Glomerular visceral epithelial cell (primary cell): ENCODE measurements at regions not wholly inside any gene's neighbourhood (a gene's known extent, or its start where the extent isn't known, plus 50 kb on each side); places are given as distances from the start of the nearest gene placed in this dataset.
A peak's percentile ranks its signal among the peaks of the same experiment; 100 is the strongest.
"Not testable (repeated sequence)": the region's sequence is repeated elsewhere in the genome, so short reads cannot be mapped to it uniquely, and the experiment has no call there.

Experiments
- DNase-seq: peaks from one replicate; pipeline ENCODE4 v3.0.0-alpha.2; 2016; ENCODE audit errors: extremely low spot score

DNA sequence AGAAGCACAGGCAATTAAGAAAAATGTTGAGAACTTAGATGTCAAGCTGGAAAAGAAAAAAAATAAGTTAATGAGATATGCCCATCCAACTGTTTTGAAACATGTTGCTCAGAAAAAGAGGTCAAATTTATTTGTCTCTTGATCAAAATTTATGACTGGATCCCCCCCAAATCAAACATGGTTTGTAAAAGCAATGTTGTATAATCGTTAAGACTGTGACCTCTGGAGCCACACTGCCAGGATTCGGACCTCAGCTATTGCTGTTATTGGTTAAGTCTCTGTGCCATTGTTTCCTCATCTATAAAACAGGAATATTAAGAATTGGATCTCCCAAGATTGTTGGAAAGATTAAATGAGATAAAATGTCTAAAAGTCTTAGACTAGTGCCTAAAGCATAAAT lies 51.9 kb upstream of the LRRK2 start:
- no peak for DNase-seq

DNA sequence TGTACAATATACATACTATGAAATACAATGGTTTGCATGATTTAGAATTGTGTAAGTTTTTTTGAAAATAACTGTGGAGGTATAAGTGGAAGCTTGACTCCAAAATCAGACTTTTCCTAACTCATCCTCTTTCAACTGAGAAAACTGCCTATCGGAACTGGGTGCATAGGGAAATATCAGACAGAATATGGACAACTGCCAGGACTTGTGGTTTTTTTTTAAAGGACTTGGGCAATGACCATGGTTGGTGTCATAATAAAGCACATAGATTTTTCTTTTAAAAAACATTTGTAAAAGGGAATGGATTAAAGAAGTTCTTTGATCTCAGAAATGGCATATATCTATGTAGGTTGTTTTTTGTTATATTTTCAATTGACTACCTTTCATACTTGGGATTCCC lies 53.3 kb upstream of the LRRK2 start:
- DNase-seq, result peak; percentile 21

DNA sequence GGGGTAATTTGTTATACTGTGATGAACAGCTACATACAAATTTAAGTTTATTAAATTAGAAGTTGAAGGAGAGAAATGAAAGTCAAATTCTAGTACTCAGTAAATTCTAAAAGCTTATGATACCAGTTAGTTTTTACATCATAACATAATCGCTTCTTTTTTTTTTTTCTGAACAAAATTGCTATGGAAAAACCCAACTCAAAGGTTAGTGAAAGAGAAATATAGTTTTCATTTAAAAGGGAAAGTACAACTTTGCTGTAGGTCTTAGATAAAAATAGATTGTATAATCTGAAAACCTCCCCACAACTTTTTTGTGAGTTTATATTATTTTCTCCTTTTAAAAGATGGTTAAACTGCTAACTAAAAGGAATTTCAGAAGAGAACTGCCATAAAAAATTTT lies 53.7 kb upstream of the LRRK2 start:
- DNase-seq, result no peak

DNA sequence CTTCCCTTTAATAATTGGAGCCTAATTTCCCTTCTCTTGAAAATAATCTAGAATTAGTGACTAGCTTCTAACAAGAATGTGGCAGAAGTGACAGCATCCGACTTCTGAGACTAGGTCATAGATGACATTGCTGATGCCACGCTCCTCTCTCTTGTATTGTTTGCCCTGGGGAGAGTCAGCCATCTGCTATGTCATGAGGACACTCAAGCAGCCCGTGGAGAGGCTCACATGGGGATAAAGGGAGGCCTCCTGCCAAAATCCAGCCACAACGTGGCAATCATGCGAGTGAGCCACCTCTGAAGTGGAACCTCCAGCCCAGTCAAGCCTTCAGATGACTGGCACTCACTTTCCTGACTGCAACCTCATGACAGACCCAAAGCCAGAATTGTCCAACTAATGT lies 54.2 kb upstream of the LRRK2 start:
- DNase-seq, result no peak

DNA sequence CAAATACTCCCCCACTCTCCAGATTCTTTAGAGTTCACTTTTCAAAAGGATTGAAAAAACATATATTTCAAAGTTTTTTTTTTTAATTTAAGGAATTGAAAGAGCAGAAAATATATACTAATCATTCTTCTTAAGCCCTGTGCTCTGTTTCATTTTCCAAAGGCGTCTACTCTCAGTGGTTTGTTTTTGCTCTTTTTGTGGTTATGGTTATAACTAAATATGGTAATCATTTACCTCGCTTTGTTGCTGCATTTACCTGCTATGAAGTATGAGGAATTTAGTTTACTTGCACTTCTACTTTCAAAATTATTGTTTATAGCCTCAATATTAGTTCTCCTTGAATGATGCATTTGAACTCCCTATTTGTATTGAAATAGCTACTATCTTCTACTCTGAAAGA lies 55.9 kb upstream of the LRRK2 start:
- DNase-seq, result no peak

DNA sequence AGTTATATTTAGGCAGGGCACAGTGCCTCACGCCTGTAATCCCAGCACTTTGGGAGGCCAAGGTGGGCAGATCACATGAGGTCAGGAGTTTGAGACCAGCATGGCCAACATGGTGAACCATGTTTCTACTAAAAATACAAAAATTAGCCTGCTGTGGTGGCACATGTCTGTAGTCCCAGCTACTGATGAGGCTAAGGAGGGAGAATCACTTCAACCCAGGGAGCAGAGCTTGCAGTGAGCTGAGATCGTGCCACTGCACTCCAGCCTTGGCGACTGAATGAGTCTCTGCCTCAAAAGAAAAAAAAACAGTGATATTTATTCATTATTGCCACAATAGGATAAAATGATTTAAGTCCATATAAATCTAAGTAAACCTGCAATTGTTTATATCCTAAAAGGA lies 56.4 kb upstream of the LRRK2 start:
- DNase-seq, result not testable (repeated sequence)

DNA sequence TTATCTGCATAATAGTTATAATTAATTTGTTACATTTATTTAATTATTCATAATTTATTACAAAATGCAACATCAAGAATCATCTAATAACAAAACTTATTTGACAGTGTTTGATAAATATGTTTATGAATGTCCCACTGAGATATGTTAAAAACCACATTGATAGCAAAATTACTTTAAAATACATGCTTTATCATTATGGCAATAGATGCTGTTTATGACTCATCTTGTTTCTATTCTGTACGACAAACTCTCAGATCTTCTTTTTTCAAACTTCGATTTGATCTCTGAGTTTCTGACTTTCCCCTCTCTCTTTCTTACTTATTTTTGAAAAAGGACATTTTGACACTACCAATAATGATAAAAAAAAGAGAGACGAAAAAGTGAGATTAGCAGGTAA lies 56.8 kb upstream of the LRRK2 start:
- DNase-seq, result no peak

DNA sequence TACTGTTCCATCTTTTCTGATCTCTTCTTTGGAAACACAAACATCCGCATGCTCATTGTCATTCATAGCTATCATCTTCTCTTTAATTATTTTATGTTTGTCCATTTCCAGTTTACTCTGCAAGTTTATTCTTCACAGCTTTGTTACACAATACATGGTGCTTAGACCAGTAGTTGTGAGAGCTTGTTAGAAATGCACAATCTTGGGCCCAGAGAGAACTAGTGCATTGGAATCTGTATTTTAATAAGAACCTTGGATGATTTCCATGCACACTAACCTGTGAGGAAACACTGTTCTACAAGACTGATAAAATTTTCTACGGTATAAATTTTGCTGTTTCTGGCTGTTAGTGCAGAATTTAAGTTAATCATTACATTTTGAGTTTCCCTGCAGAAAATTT lies 59.3 kb upstream of the SLC2A13 start:
- DNase-seq, result no peak

DNA sequence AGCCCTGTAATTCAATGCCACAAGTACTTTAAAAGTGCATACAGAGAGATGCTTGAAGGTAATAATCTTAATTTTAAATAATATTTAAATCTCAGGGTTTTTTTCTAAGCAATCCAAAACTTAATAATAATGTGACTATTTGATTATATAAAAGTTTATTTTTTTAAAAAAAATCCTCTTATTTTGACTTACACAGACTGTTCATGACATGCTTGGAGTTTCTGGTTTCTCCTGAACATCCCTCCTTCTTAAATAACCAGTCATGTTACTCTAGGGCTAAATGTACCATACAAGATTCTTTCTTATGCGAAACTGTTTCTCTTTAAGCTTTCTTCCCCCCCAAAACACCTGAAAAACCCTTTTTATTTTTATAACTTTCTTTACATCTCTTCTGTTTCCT lies 58.2 kb upstream of the SLC2A13 start:
- DNase-seq, result no peak

DNA sequence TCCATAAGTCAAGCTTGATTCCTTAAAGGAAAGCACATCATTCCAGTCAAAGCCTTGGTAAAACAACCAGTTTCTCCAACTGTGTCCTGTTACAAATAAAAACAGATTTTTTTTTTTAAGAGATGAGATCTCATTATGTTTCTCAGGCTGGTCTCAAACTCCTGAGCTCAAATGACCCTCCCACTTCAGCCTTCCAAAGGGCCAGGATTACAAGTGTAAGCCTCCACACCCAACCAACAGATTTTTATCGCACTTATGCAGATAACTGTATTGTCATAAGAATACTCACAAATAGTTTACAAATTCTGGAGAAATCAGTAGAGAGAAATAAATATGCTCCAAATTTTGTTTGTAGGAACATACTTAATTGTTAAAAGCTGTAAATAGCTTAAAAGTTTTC lies 56.2 kb upstream of the SLC2A13 start:
- no peak for DNase-seq

DNA sequence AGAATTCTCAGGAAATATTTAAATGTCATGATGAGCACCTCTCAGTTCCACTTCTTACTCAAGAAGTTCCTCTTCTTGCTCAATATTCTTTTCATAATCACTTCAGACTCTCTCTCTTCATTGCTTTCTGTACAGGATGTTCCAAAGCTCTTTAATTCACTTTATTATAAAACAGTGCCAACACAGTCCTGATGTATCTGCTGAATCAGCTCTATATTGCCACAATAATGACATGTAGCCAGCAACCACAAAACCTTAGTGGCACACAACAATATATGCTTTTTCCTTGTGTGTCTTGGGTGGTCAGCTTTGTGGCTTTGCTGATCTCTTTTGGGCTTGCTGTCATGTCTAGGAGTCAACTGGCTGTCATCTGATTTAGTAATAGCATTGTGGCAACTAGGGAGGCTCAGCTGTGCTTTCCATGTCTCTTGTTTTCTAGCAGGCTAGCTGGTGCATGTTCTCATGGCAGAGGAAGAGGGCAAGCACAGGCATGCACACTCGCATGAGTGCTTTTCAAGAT lies 52.8 kb upstream of the SLC2A13 start:
- peak; percentile 37 for DNase-seq

DNA sequence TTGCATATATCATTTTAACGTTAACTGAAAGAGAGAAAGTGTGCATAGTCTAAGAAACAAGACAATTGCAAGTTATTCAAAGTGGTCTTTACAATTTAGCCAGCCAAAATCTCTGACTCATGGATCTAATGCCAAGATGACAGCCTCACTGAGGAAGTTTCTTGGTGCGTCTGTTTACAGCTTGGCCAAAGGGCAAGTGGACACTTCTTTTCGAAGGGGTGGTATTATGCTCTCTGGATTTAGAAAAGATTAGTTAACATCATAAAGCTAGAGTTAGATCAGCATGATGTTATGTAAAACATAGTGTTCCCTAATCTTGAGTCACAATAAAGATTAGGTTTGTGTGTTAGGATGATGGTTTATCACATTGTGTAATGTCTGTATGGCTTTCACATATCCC lies 51.5 kb upstream of the SLC2A13 start:
- DNase-seq, result no peak

DNA sequence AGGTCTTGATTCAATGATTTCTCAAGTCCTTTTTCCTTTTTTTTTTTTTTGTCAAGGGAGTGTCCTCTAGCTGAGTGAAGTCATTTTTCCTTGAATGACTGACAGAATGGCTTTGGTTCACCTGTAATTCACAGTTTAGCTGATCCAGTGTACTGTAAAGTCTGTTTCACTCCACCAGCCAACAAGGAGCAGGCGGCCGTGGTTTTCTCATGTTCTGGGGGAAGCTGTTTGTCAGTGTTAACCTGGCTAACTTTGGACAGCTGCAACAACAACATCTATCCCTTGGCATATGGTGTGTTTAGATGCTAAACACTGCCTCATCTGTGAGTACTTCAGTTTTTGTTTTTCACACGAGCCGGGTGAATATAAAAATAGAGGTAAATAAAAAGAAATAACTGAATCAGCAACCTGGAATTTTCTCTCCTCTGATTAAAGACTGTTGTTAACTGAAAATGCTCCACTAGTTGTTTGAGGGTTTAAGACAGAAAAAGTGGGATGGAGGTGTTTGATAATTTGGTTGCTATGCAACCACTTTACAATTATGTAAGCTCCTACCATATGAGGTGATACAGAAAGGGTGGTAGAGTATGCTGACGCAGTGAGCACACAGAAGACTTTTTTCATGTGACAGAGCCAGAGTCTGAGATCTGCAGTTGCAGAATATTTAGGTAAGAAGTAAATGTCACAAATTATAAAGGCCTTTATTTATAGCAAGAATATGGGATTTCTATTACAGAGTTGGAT lies 50.3 kb upstream of the SLC2A13 start:
- no peak for DNase-seq
